ENCODE measurements at regions not wholly inside any gene's neighbourhood (a gene's known extent, or its start where the extent isn't known, plus 50 kb on each side); places are given as distances from the start of the nearest gene placed in this dataset.

DNA sequence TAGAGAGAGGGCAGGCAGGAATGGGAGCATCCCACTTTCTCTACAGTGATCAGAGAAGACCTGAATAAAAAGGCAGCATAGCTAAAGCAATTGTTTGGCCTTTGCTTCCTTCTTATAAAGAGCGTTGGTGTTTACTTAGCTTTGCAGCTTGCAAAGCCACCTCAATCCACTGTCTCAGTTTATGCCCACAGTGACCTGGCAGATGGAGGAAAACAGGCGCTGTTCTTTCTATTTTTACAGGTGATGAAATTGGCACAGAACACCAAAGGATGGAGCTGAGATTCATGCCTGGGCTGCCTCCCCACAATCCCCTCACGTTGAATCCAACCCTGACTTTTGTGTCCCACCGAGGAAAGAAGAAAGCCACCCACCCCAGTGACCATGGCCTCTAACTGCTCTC is 130.5 kb downstream of the TTLL2 start:
- TF ChIP-seq, protein P1, sequence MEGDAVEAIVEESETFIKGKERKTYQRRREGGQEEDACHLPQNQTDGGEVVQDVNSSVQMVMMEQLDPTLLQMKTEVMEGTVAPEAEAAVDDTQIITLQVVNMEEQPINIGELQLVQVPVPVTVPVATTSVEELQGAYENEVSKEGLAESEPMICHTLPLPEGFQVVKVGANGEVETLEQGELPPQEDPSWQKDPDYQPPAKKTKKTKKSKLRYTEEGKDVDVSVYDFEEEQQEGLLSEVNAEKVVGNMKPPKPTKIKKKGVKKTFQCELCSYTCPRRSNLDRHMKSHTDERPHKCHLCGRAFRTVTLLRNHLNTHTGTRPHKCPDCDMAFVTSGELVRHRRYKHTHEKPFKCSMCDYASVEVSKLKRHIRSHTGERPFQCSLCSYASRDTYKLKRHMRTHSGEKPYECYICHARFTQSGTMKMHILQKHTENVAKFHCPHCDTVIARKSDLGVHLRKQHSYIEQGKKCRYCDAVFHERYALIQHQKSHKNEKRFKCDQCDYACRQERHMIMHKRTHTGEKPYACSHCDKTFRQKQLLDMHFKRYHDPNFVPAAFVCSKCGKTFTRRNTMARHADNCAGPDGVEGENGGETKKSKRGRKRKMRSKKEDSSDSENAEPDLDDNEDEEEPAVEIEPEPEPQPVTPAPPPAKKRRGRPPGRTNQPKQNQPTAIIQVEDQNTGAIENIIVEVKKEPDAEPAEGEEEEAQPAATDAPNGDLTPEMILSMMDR (IDR thresholded peaks at IDR 0.05; ENCODE audit: borderline replicate concordance, extremely low read depth, low read length, poor library complexity, severe bottlenecking): no peak
- no peak for TF ChIP-seq EZH2 (IDR thresholded peaks at IDR 0.05; ENCODE audit: borderline replicate concordance, low read depth, low read length, severe bottlenecking)
